B cell (primary cell): ENCODE measurements at regions not wholly inside any gene's neighbourhood (a gene's known extent, or its start where the extent isn't known, plus 50 kb on each side); places are given as distances from the start of the nearest gene placed in this dataset.

Source experiments
- ATAC-seq: fragments of 200-7000 bp; cut with Tn5 transposase; one replicate; pipeline ENCODE4 v1.10.0; 2021; ENCODE audit warnings: low read depth, mild to moderate bottlenecking, moderate number of reproducible peaks, moderate library complexity
- CTCF ChIA-PET: fragments of 350-600 bp; sonication (Branson Sonifier 250); formaldehyde crosslinking; loops from one replicate; lab custom pipeline; 2021; ENCODE audit warnings: antibody characterized with exemption, inconsistent platforms; lab: Charles Lee
- POLR2A ChIA-PET: fragments of 350-600 bp; sonication (Branson Sonifier 250); formaldehyde crosslinking; loops from one replicate; lab custom pipeline; 2021; ENCODE audit warnings: antibody characterized with exemption; lab: Charles Lee
- DNase-seq: peaks from one replicate; pipeline ENCODE4 v3.0.0; 2013
- H2AFZ ChIP-seq: 2 replicates; pipeline ENCODE4 v1.6.1; 2012; ENCODE audit warnings: mild to moderate bottlenecking, low read depth, low read length; ENCODE audit not compliant: insufficient read depth, poor library complexity, severe bottlenecking
- H3K27ac ChIP-seq, 2 donors: 1 replicate in 1 of 2; 2 replicates in 1 of 2; pipeline ENCODE4 v1.5.1; 2012 to 2013; ENCODE audit warnings: low read length in 2 of 2, mild to moderate bottlenecking in 2 of 2, moderate library complexity in 1 of 2
- H3K27me3 ChIP-seq, 4 experiments: fragments of 200-600 bp in 1 of 4; sonication (generic) in 1 of 4; replicated peaks in 1 of 4; 1 replicate in 2 of 4; 2 replicates in 2 of 4; pipeline versions ENCODE4 v1.6.1 to v1.7.0; 2013 to 2016; ENCODE audit warnings: low read length in 3 of 4, mild to moderate bottlenecking in 2 of 4, mixed read lengths in 1 of 4, moderate library complexity in 1 of 4; ENCODE audit not compliant: insufficient read depth in 4 of 4, control insufficient read depth in 3 of 4; ENCODE audit errors: control extremely low read depth in 1 of 4
- H3K36me3 ChIP-seq, 2 experiments: replicated peaks in 1 of 2; 1 replicate in 1 of 2; 2 replicates in 1 of 2; pipeline versions ENCODE4 v1.6.1 to v1.7.1; 2013; ENCODE audit warnings: low read length in 1 of 2; ENCODE audit not compliant: insufficient read depth in 2 of 2, control insufficient read depth in 1 of 2; ENCODE audit errors: control extremely low read depth in 1 of 2, extremely low read depth in 1 of 2
- H3K4me1 ChIP-seq, 2 donors: fragments of 200-600 bp in 1 of 2; sonication (generic) in 1 of 2; 1 replicate in 1 of 2; 2 replicates in 1 of 2; pipeline versions ENCODE4 v1.5.1 to v1.6.1; 2013 to 2017; ENCODE audit warnings: low read length in 2 of 2; ENCODE audit not compliant: control insufficient read depth in 2 of 2, insufficient read depth in 2 of 2
- H3K4me2 ChIP-seq: replicated peaks from 2 replicates; pipeline ENCODE3; 2012; ENCODE audit warnings: mild to moderate bottlenecking, low read depth, low read length; ENCODE audit not compliant: poor library complexity, severe bottlenecking
- H3K4me3 ChIP-seq, 5 experiments: fragments of 200-600 bp in 1 of 5; sonication (generic) in 1 of 5; 1 replicate in 3 of 5; 2 replicates in 2 of 5; pipeline versions ENCODE4 v1.5.1 to v1.7.0; 2011 to 2016; ENCODE audit warnings: low read length in 4 of 5, mild to moderate bottlenecking in 4 of 5, low read depth in 2 of 5, control low read depth in 1 of 5, moderate library complexity in 1 of 5; ENCODE audit not compliant: insufficient read depth in 1 of 5; ENCODE audit errors: control extremely low read depth in 1 of 5, extremely low read depth in 1 of 5
- H3K79me2 ChIP-seq: fragments of 200-600 bp; sonication (generic); one replicate; pipeline ENCODE4 v1.6.0; 2016; ENCODE audit warnings: low read length; ENCODE audit not compliant: control insufficient read depth, insufficient read depth
- H3K9ac ChIP-seq: fragments of 200-600 bp; sonication (generic); 2 replicates; pipeline ENCODE4 v1.6.1; 2017; ENCODE audit warnings: mild to moderate bottlenecking, low read length, moderate library complexity
- H3K9me3 ChIP-seq, 3 donors: one replicate each; pipeline versions ENCODE4 v1.6.1 to v1.7.1; 2013; ENCODE audit warnings: low read length in 2 of 3; ENCODE audit not compliant: control insufficient read depth in 2 of 3, insufficient read depth in 1 of 3; ENCODE audit errors: control extremely low read depth in 1 of 3
- H4K20me1 ChIP-seq: 2 replicates; pipeline ENCODE4 v1.6.0; 2012; ENCODE audit warnings: mild to moderate bottlenecking, low read length; ENCODE audit not compliant: insufficient read depth, control insufficient read depth, poor library complexity, severe bottlenecking
- H3K27ac Mint-ChIP-seq: one replicate; pipeline ENCODE4 v1.8.0; 2021; ENCODE audit warnings: mixed read lengths
- H3K27me3 Mint-ChIP-seq: one replicate; pipeline ENCODE4 v1.8.0; 2021; ENCODE audit warnings: mixed read lengths
- H3K4me1 Mint-ChIP-seq: one replicate; pipeline ENCODE4 v1.8.0; 2021; ENCODE audit warnings: mixed read lengths
- H3K4me3 Mint-ChIP-seq: one replicate; pipeline ENCODE4 v1.8.0; 2021; ENCODE audit warnings: mixed read lengths
- H3K9me3 Mint-ChIP-seq: one replicate; pipeline ENCODE4 v1.8.0; 2022; ENCODE audit warnings: mixed read lengths; ENCODE audit not compliant: insufficient read depth
- CTCF ChIP-seq: fragments of 200-600 bp; IDR thresholded peaks from one replicate; pipeline ENCODE4 v1.8.0; 2022; ENCODE audit warnings: antibody characterized with exemption, mild to moderate bottlenecking
- EZH2 ChIP-seq: IDR thresholded peaks from 2 replicates; pipeline ENCODE4 v1.6.1; 2012; ENCODE audit warnings: borderline replicate concordance, low read depth, mild to moderate bottlenecking, moderate library complexity, low read length; ENCODE audit not compliant: insufficient read depth, poor library complexity, severe bottlenecking
- WGBS: methylation state at CpG from one replicate; pipeline ENCODE4 v1.1.5; 2013; ENCODE audit warnings: missing lambda C conversion rate; ENCODE audit not compliant: insufficient coverage; 5-methylcytosine and 5-hydroxymethylcytosine counted together
- intact Hi-C: fragments of 100-400 bp; cut with micrococcal nuclease; formaldehyde crosslinking; loops from one replicate; pipeline ENCODE4 v1.10.0; 2022

- H3K27ac Mint-ChIP-seq = no peak overlapping the region
- no peak overlapping the region for H3K27ac ChIP-seq
- H3K27me3 Mint-ChIP-seq = no peaks in the 10 kb centered on the region
- no peaks in the 10 kb centered on the region for H3K4me1 Mint-ChIP-seq
- WGBS = no CpG with 5 or more reads among the region's 3 CpGs
- H3K36me3 ChIP-seq = no peaks in the 10 kb centered on the region
- H4K20me1 ChIP-seq = no peaks in the 10 kb centered on the region
- no peaks in the 10 kb centered on the region for H3K27me3 ChIP-seq
- H3K4me3 ChIP-seq = no peak overlapping the region
- intact Hi-C loops = no loop called here
- no peak overlapping the region for H3K9ac ChIP-seq
- H3K4me1 ChIP-seq = no peaks in the 10 kb centered on the region
- H3K9me3 Mint-ChIP-seq = peaks cover 2% of the 10 kb centered on the region
- DNase-seq = no peak
- H3K4me2 ChIP-seq = no peak overlapping the region
- CTCF ChIA-PET = no interaction called here
- no peak overlapping the region for H3K4me3 Mint-ChIP-seq
- ATAC-seq = no peak
- no peaks in the 10 kb centered on the region for H3K79me2 ChIP-seq
- POLR2A ChIA-PET = no interaction called here
- TF ChIP-seq CTCF (no peak), EZH2 (no peak)
- no peaks in the 10 kb centered on the region for H3K9me3 ChIP-seq
- H2AFZ ChIP-seq = no peak overlapping the region
These were observed 890.1 kb upstream of the PCDH20 start for GRCh38 chr13:62305756-62306155.

- Histone ChIP-seq H3K4me3 (no peak overlapping the region), H2AFZ (no peak overlapping the region), H3K36me3 (no peaks in the 10 kb centered on the region), H3K9ac (no peak overlapping the region), H3K4me2 (no peak overlapping the region), H3K27ac (no peak overlapping the region), H3K9me3 (no peaks in the 10 kb centered on the region), H4K20me1 (no peaks in the 10 kb centered on the region), H3K79me2 (no peaks in the 10 kb centered on the region), H3K4me1 (no peaks in the 10 kb centered on the region), H3K27me3 (no peaks in the 10 kb centered on the region)
- CTCF ChIA-PET = no interaction called here
- H3K9me3 Mint-ChIP-seq = peaks cover 2% of the 10 kb centered on the region
- ATAC-seq = no peak
- POLR2A ChIA-PET = no interaction called here
- no peak for DNase-seq
- no peak overlapping the region for H3K27ac Mint-ChIP-seq
- no peak overlapping the region for H3K4me3 Mint-ChIP-seq
- WGBS = no CpG with 5 or more reads among the region's 2 CpGs
- TF ChIP-seq CTCF (no peak), EZH2 (no peak)
- no peaks in the 10 kb centered on the region for H3K27me3 Mint-ChIP-seq
- intact Hi-C loops = no loop called here
- no peaks in the 10 kb centered on the region for H3K4me1 Mint-ChIP-seq
These were observed 886.7 kb upstream of the PCDH20 start for GRCh38 chr13:62302341-62302740.
